ENCODE measurements at regions not wholly inside any gene's neighbourhood (a gene's known extent, or its start where the extent isn't known, plus 50 kb on each side); places are given as distances from the start of the nearest gene placed in this dataset.

DNA sequence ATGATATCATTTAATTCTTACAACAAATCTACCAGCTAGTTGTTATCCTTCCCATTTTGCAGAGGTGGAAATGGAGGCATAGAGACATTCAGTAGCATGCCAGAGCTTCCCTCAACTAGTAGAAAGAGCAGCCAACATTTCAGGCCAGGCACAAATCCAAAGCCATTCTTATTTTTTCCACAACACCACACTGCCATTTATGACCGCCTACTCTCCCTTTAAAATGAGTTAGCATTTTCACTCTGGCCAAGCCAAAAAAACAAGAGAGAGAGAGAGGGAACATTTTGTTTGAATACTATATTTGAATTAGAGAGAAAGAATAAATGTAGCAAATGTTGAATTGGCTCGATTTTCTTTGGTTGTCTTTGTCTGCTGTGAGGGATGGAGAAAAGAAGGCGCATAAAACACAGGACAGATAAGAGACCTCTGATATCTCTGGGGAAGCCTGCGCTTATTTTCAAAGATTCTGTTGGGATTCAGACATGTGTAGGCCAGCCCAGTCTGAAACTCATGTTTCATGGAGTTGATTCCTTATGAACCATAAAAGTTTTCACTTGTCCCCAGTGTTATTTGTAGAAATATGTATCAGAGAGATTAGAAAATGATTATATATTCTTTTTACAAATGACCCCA is 265.7 kb downstream of the RAB28 start:
- POLR2A ChIA-PET: no interaction called here
- no peaks in the 10 kb centered on the region for H3K4me1 ChIP-seq (ENCODE audit: insufficient read depth, low read length)
- no peak overlapping the region for H3K4me3 Mint-ChIP-seq
- no peak overlapping the region for H3K4me3 ChIP-seq (ENCODE audit: low read length)
- H3K9me3 Mint-ChIP-seq: peaks cover 6% of the 10 kb centered on the region
- no peak for DNase-seq
- CTCF ChIA-PET: no interaction called here
- no peaks in the 10 kb centered on the region for H3K36me3 ChIP-seq (ENCODE audit: insufficient read depth, low read length)
- no peak for ATAC-seq (ENCODE audit: poor library complexity)
- H3K27me3 Mint-ChIP-seq: no peaks in the 10 kb centered on the region
- H3K27me3 ChIP-seq (ENCODE audit: control insufficient read depth in 1 of 2, insufficient read depth in 2 of 2, low read length in 2 of 2): no peaks in the 10 kb centered on the region
- no peaks in the 10 kb centered on the region for H3K4me1 Mint-ChIP-seq (ENCODE audit: low read depth)
- intact Hi-C loops (cut with DNase I, micrococcal nuclease): no loop called here
- no peak overlapping the region for H3K27ac Mint-ChIP-seq
- H3K36me3 Mint-ChIP-seq (ENCODE audit: low read depth): no peaks in the 10 kb centered on the region
- H3K9me3 ChIP-seq (ENCODE audit: control insufficient read depth in 1 of 2, insufficient read depth in 1 of 2, low read length in 2 of 2): peaks cover 0 to 9% of the 10 kb centered on the region in 2 experiments
- no peak overlapping the region for H3K27ac ChIP-seq (ENCODE audit: low read depth in 1 of 2, low read length in 2 of 2)
- TF ChIP-seq, protein P1, sequence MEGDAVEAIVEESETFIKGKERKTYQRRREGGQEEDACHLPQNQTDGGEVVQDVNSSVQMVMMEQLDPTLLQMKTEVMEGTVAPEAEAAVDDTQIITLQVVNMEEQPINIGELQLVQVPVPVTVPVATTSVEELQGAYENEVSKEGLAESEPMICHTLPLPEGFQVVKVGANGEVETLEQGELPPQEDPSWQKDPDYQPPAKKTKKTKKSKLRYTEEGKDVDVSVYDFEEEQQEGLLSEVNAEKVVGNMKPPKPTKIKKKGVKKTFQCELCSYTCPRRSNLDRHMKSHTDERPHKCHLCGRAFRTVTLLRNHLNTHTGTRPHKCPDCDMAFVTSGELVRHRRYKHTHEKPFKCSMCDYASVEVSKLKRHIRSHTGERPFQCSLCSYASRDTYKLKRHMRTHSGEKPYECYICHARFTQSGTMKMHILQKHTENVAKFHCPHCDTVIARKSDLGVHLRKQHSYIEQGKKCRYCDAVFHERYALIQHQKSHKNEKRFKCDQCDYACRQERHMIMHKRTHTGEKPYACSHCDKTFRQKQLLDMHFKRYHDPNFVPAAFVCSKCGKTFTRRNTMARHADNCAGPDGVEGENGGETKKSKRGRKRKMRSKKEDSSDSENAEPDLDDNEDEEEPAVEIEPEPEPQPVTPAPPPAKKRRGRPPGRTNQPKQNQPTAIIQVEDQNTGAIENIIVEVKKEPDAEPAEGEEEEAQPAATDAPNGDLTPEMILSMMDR (IDR thresholded peaks at IDR 0.05): no peak

DNA sequence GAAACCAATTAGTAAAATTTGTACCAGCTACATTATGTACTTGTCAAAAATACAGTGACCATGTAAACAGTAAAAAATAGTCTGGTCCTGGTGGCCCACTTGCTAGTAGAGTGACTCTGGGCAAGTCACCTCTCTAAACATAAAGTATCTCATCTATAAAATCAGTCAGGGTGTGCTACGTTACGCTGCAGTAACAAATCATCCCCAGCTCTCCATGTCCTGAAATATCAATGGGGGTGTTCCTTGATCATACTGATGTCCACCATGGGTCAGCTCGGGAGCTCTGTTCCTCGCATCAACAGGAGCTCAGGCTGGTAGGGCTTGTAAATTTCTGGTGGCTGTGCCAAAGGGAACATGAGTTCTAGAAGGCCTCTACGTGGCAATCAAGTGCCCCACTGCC is 268.6 kb downstream of the RAB28 start:
- no peaks in the 10 kb centered on the region for H3K27me3 ChIP-seq (ENCODE audit: control insufficient read depth in 1 of 2, insufficient read depth in 2 of 2, low read length in 2 of 2)
- no peaks in the 10 kb centered on the region for H3K4me1 ChIP-seq (ENCODE audit: insufficient read depth, low read length)
- Mint-ChIP-seq H3K36me3 (ENCODE audit: low read depth) (no peaks in the 10 kb centered on the region), H3K4me3 (no peak overlapping the region), H3K27me3 (no peaks in the 10 kb centered on the region), H3K4me1 (ENCODE audit: low read depth) (no peaks in the 10 kb centered on the region), H3K9me3 (peaks cover 6% of the 10 kb centered on the region), H3K27ac (no peak overlapping the region)
- POLR2A ChIA-PET: no interaction called here
- intact Hi-C loops (cut with DNase I, micrococcal nuclease): no loop called here
- no peaks in the 10 kb centered on the region for H3K36me3 ChIP-seq (ENCODE audit: insufficient read depth, low read length)
- no peak for ATAC-seq (ENCODE audit: poor library complexity)
- DNase-seq: no peak
- no peak overlapping the region for H3K27ac ChIP-seq (ENCODE audit: low read depth in 1 of 2, low read length in 2 of 2)
- H3K4me3 ChIP-seq (ENCODE audit: low read length): no peak overlapping the region
- CTCF ChIA-PET: no interaction called here
- peaks cover 0 to 7% of the 10 kb centered on the region in 2 experiments for H3K9me3 ChIP-seq (ENCODE audit: control insufficient read depth in 1 of 2, insufficient read depth in 1 of 2, low read length in 2 of 2)
- TF ChIP-seq, protein P1 (IDR thresholded peaks at IDR 0.05): no peak

DNA sequence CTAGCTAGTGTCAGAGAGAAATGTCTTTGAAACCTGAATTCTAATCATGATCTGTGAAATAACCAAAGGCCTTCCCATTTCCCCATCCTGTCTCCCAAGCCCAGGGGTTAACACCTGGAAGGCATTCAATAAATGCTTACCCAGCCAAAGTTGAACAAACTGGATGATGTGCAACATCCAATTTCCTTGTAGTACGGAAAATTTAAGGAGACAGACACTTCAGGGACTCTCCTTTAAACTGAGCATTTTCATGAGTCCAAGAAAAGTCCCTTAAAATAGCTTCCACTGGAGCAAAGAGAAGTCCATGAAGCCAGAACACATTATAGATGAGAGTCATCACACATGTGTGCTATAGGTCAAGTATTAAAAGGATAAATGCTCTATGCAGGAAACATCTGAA is 271.2 kb downstream of the RAB28 start:
- DNase-seq: no peak
- no peak overlapping the region for H3K27ac ChIP-seq (ENCODE audit: low read depth in 1 of 2, low read length in 2 of 2)
- TF ChIP-seq, protein P1 (IDR thresholded peaks at IDR 0.05): no peak
- no peaks in the 10 kb centered on the region for H3K36me3 Mint-ChIP-seq (ENCODE audit: low read depth)
- intact Hi-C loops (cut with DNase I, micrococcal nuclease): no loop called here
- no peaks in the 10 kb centered on the region for H3K4me1 Mint-ChIP-seq (ENCODE audit: low read depth)
- no peaks in the 10 kb centered on the region for H3K27me3 Mint-ChIP-seq
- POLR2A ChIA-PET: no interaction called here
- no peaks in the 10 kb centered on the region for H3K27me3 ChIP-seq (ENCODE audit: control insufficient read depth in 1 of 2, insufficient read depth in 2 of 2, low read length in 2 of 2)
- no peaks in the 10 kb centered on the region for H3K36me3 ChIP-seq (ENCODE audit: insufficient read depth, low read length)
- peaks cover 6% of the 10 kb centered on the region for H3K9me3 Mint-ChIP-seq
- H3K27ac Mint-ChIP-seq: no peak overlapping the region
- H3K4me3 ChIP-seq (ENCODE audit: low read length): no peak overlapping the region
- ATAC-seq (ENCODE audit: poor library complexity): no peak
- no peaks in the 10 kb centered on the region for H3K4me1 ChIP-seq (ENCODE audit: insufficient read depth, low read length)
- CTCF ChIA-PET: interaction anchor here (1.9 kb wide), 1 partner anchor 9 kb away, joined by 5 read pairs; no protein-coding TSS in a partner anchor
- H3K4me3 Mint-ChIP-seq: no peak overlapping the region
- H3K9me3 ChIP-seq (ENCODE audit: control insufficient read depth in 1 of 2, insufficient read depth in 1 of 2, low read length in 2 of 2): peaks cover 0 to 7% of the 10 kb centered on the region in 2 experiments
